ENCODE measurements at regions not wholly inside any gene's neighbourhood (a gene's known extent, or its start where the extent isn't known, plus 50 kb on each side); places are given as distances from the start of the nearest gene placed in this dataset.

- H3K4me3 ChIP-seq (ENCODE audit: low read depth, low read length): no peak overlapping the region
- TF ChIP-seq, protein P1, sequence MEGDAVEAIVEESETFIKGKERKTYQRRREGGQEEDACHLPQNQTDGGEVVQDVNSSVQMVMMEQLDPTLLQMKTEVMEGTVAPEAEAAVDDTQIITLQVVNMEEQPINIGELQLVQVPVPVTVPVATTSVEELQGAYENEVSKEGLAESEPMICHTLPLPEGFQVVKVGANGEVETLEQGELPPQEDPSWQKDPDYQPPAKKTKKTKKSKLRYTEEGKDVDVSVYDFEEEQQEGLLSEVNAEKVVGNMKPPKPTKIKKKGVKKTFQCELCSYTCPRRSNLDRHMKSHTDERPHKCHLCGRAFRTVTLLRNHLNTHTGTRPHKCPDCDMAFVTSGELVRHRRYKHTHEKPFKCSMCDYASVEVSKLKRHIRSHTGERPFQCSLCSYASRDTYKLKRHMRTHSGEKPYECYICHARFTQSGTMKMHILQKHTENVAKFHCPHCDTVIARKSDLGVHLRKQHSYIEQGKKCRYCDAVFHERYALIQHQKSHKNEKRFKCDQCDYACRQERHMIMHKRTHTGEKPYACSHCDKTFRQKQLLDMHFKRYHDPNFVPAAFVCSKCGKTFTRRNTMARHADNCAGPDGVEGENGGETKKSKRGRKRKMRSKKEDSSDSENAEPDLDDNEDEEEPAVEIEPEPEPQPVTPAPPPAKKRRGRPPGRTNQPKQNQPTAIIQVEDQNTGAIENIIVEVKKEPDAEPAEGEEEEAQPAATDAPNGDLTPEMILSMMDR (IDR thresholded peaks at IDR 0.05; ENCODE audit: control insufficient read depth, extremely low read depth, insufficient read depth): no peak
- DNase-seq (ENCODE audit: low read depth): no peak
Observed at GRCh38 chr5:3047212-3047774, 295.8 kb upstream of the IRX2 start.

DNA sequence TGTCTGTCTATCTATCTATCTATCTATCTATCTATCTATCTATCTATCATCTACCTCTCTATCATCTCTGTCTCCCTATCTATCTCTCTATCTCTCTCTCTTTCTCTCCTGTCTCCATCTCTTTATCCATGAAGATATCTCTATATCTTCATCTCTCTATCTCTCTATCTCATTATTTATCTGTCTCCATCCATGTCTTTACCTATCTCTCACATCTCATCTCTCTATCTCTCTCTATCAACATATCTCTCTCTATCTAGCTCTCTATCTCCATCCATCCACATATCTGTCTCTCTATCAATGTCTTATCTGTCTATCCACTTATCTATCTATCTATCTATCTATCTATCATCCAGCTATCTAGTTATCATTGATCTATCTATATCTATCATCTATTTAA, 292.1 kb upstream of the IRX2 start:
- no peak for DNase-seq (ENCODE audit: low read depth)
- no peak overlapping the region for H3K4me3 ChIP-seq (ENCODE audit: low read depth, low read length)
- TF ChIP-seq, protein P1 (IDR thresholded peaks at IDR 0.05; ENCODE audit: control insufficient read depth, extremely low read depth, insufficient read depth): no peak

DNA sequence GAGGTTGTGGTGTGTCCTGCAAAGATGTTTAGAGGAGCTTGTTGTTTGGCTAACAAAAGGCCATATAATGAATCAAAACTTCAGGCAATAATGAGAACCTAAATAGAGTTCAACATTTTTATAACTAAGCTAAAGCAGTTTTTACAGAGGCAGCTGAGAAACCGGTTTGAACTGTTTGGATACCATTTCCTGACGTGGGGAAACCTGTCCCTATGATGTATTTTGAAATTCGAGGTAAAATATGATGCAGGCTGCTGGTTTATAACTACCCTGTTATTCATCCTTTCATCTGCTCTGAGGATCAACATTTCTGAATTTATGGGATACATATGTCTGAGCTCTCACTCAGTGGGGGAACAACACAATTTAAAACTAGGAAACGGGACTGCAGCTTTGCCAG, 289.5 kb upstream of the IRX2 start:
- TF ChIP-seq, protein P1 (IDR thresholded peaks at IDR 0.05; ENCODE audit: control insufficient read depth, extremely low read depth, insufficient read depth): no peak
- no peak overlapping the region for H3K4me3 ChIP-seq (ENCODE audit: low read depth, low read length)
- DNase-seq (ENCODE audit: low read depth): no peak

GRCh38 chr5:3036041-3036788, 284.7 kb upstream of the IRX2 start:
- TF ChIP-seq, protein P1 (IDR thresholded peaks at IDR 0.05; ENCODE audit: control insufficient read depth, extremely low read depth, insufficient read depth): no peak
- no peak overlapping the region for H3K4me3 ChIP-seq (ENCODE audit: low read depth, low read length)

DNA sequence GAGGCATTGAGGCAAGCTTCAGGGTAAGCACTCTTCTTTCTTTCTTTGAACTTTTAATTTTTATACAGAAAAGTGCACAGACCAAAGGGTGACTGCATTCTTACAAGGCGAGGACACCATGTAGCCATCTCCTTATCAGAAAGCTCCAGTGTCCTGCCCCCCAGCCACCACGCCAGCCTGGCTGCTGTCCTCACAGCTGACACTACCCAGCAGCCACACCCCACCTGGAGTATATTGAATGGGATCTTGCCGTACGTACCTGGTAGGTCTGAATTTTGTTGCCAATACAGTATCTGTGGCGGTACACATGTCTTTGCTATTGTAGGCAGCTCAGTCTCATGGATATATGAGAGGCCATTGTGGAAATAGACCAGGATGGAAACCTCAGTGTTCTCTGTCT, 284.0 kb upstream of the IRX2 start:
- TF ChIP-seq, protein P1 (IDR thresholded peaks at IDR 0.05; ENCODE audit: control insufficient read depth, extremely low read depth, insufficient read depth): no peak
- no peak overlapping the region for H3K4me3 ChIP-seq (ENCODE audit: low read depth, low read length)
- DNase-seq (ENCODE audit: low read depth): no peak

More at GRCh38 chr5:3036041-3036788, 284.7 kb upstream of the IRX2 start:
- no peak for DNase-seq (ENCODE audit: low read depth)

- DNase-seq (ENCODE audit: low read depth): no peak
- TF ChIP-seq, protein P1 (IDR thresholded peaks at IDR 0.05; ENCODE audit: control insufficient read depth, extremely low read depth, insufficient read depth): no peak
- no peak overlapping the region for H3K4me3 ChIP-seq (ENCODE audit: low read depth, low read length)
Observed at GRCh38 chr5:3034881-3035280, 283.4 kb upstream of the IRX2 start.

All from LNCaP clone FGC (cell line).